ENCODE measurements at regions not wholly inside any gene's neighbourhood (a gene's known extent, or its start where the extent isn't known, plus 50 kb on each side); places are given as distances from the start of the nearest gene placed in this dataset.
"Not testable (repeated sequence)": the region's sequence is repeated elsewhere in the genome, so short reads cannot be mapped to it uniquely, and the experiment has no call there.

GRCh38 chr10:27344568-27345454 is 104.2 kb upstream of the ACBD5 start:
- H3K27ac ChIP-seq, result no peak overlapping the region
- H3K9me3 ChIP-seq (replicated peaks), result no peaks in the 10 kb centered on the region

GRCh38 chr10:27341001-27341400 is 100.4 kb upstream of the ACBD5 start:
- H3K27me3 ChIP-seq, result no peaks in the 10 kb centered on the region
- no peaks in the 10 kb centered on the region for H3K36me3 ChIP-seq
- DNase-seq, result no peak
- H3K9me3 ChIP-seq (replicated peaks), result no peaks in the 10 kb centered on the region
- H3K4me1 ChIP-seq, result no peaks in the 10 kb centered on the region
- H3K4me3 ChIP-seq, result no peak overlapping the region
- no peak overlapping the region for H3K27ac ChIP-seq

More at GRCh38 chr10:27344568-27345454, 104.2 kb upstream of the ACBD5 start:
- Histone ChIP-seq H3K4me1 (no peaks in the 10 kb centered on the region), H3K4me3 (no peak overlapping the region), H3K36me3 (no peaks in the 10 kb centered on the region), H3K27me3 (no peaks in the 10 kb centered on the region)
- peak in 1 of 2 experiments; percentile 17 for DNase-seq

GRCh38 chr10:27335246-27335645 is 94.6 kb upstream of the ACBD5 start:
- H3K9me3 ChIP-seq (replicated peaks); DNase-seq: not testable (repeated sequence)

GRCh38 chr10:27330074-27330473 is 89.5 kb upstream of the ACBD5 start:
- 0 out of 2 replicates have a peak, but pooled peaks cover 3% of the 10 kb centered on the region for H3K9me3 ChIP-seq (replicated peaks)
- H3K27me3 ChIP-seq, result 0 out of 2 replicates have a peak, but pooled peaks cover 3% of the 10 kb centered on the region
- H3K27ac ChIP-seq, result no peak overlapping the region
- no peaks in the 10 kb centered on the region for H3K36me3 ChIP-seq
- H3K4me1 ChIP-seq, result no peaks in the 10 kb centered on the region
- H3K4me3 ChIP-seq, result no peak overlapping the region
- DNase-seq, result no peak

More at GRCh38 chr10:27335246-27335645, 94.6 kb upstream of the ACBD5 start:
- H3K4me3 ChIP-seq, H3K4me1 ChIP-seq, H3K27ac ChIP-seq, H3K27me3 ChIP-seq, H3K36me3 ChIP-seq: not testable (repeated sequence)

- H3K27ac ChIP-seq, result no peak overlapping the region
Observed at GRCh38 chr10:27328946-27329345, 88.3 kb upstream of the ACBD5 start.

GRCh38 chr10:27326748-27327147 is 86.2 kb upstream of the ACBD5 start:
- H3K27ac ChIP-seq; H3K27me3 ChIP-seq; H3K4me1 ChIP-seq; H3K9me3 ChIP-seq (replicated peaks); DNase-seq; H3K36me3 ChIP-seq; H3K4me3 ChIP-seq: not testable (repeated sequence)

More at GRCh38 chr10:27328946-27329345, 88.3 kb upstream of the ACBD5 start:
- no peak overlapping the region for H3K4me3 ChIP-seq
- H3K4me1 ChIP-seq, result no peaks in the 10 kb centered on the region
- H3K36me3 ChIP-seq, result no peaks in the 10 kb centered on the region
- 0 out of 2 replicates have a peak, but pooled peaks cover 4% of the 10 kb centered on the region for H3K9me3 ChIP-seq (replicated peaks)
- H3K27me3 ChIP-seq, result no peaks in the 10 kb centered on the region
- DNase-seq, result no peak

GRCh38 chr10:27319752-27320431 is 79.3 kb upstream of the ACBD5 start:
- no peak for DNase-seq
- no peaks in the 10 kb centered on the region; the same call in 1 of the 2 replicates for H3K27me3 ChIP-seq
- H3K4me3 ChIP-seq, result no peak overlapping the region
- no peaks in the 10 kb centered on the region for H3K36me3 ChIP-seq
- H3K27ac ChIP-seq, result no peak overlapping the region
- no peaks in the 10 kb centered on the region for H3K4me1 ChIP-seq
- 0 out of 2 replicates have a peak, but pooled peaks cover 2% of the 10 kb centered on the region for H3K9me3 ChIP-seq (replicated peaks)

- not testable (repeated sequence) for H3K27ac ChIP-seq; H3K4me1 ChIP-seq; H3K36me3 ChIP-seq; DNase-seq; H3K9me3 ChIP-seq (replicated peaks); H3K4me3 ChIP-seq; H3K27me3 ChIP-seq
Observed at GRCh38 chr10:27319139-27319538, 78.5 kb upstream of the ACBD5 start.

- H3K27me3 ChIP-seq; H3K9me3 ChIP-seq (replicated peaks); DNase-seq; H3K36me3 ChIP-seq; H3K4me1 ChIP-seq; H3K27ac ChIP-seq; H3K4me3 ChIP-seq: not testable (repeated sequence)
Observed at GRCh38 chr10:27315082-27315481, 74.5 kb upstream of the ACBD5 start.

GRCh38 chr10:27313586-27313985 is 73.0 kb upstream of the ACBD5 start:
- H3K9me3 ChIP-seq (replicated peaks); DNase-seq; H3K27me3 ChIP-seq; H3K36me3 ChIP-seq; H3K4me1 ChIP-seq; H3K27ac ChIP-seq; H3K4me3 ChIP-seq: not testable (repeated sequence)

- Histone ChIP-seq H3K4me3 (no peak overlapping the region), H3K36me3 (no peaks in the 10 kb centered on the region), H3K4me1 (no peaks in the 10 kb centered on the region), H3K27ac (no peak overlapping the region), H3K27me3 (no peaks in the 10 kb centered on the region; the same call in 1 of the 2 replicates), H3K9me3 (replicated peaks) (no peaks in the 10 kb centered on the region)
- no peak for DNase-seq
Observed at GRCh38 chr10:27312854-27313253, 72.3 kb upstream of the ACBD5 start.

- not testable (repeated sequence) for H3K27me3 ChIP-seq; H3K4me3 ChIP-seq; H3K27ac ChIP-seq; H3K4me1 ChIP-seq; H3K9me3 ChIP-seq (replicated peaks); H3K36me3 ChIP-seq; DNase-seq
Observed at GRCh38 chr10:27311809-27312208, 71.2 kb upstream of the ACBD5 start.

- not testable (repeated sequence) for H3K4me1 ChIP-seq; DNase-seq; H3K27ac ChIP-seq; H3K4me3 ChIP-seq; H3K36me3 ChIP-seq; H3K9me3 ChIP-seq (replicated peaks); H3K27me3 ChIP-seq
Observed at GRCh38 chr10:27298522-27298850, 57.9 kb upstream of the ACBD5 start.

GRCh38 chr10:27297844-27298521 is 57.4 kb upstream of the ACBD5 start:
- H3K9me3 ChIP-seq (replicated peaks), result no peaks in the 10 kb centered on the region
- no peaks in the 10 kb centered on the region for H3K27me3 ChIP-seq
- DNase-seq, result no peak
- H3K4me3 ChIP-seq, result no peak overlapping the region
- H3K27ac ChIP-seq, result no peak overlapping the region
- H3K4me1 ChIP-seq, result no peaks in the 10 kb centered on the region
- no peaks in the 10 kb centered on the region for H3K36me3 ChIP-seq

GRCh38 chr10:27296285-27296684 is 55.7 kb upstream of the ACBD5 start:
- H3K4me1 ChIP-seq; H3K27me3 ChIP-seq; DNase-seq; H3K4me3 ChIP-seq; H3K36me3 ChIP-seq; H3K27ac ChIP-seq; H3K9me3 ChIP-seq (replicated peaks): not testable (repeated sequence)

Measured in SJCRH30 (cell line).